ENCODE measurements at regions not wholly inside any gene's neighbourhood (a gene's known extent, or its start where the extent isn't known, plus 50 kb on each side); places are given as distances from the start of the nearest gene placed in this dataset.

GRCh38 chr4:77372375-77372774, 215.4 kb downstream of the CCNG2 start (continued):
- TF ChIP-seq WRNIP1 (IDR thresholded peaks at IDR 0.05; ENCODE audit: borderline replicate concordance, low read depth, low read length) (no peak), EGR1 (IDR thresholded peaks at IDR 0.05; ENCODE audit: borderline replicate concordance in 1 of 2, low read depth in 2 of 2, low read length in 2 of 2) (no peak), PAX5 (IDR thresholded peaks at IDR 0.05; ENCODE audit: borderline replicate concordance, low read depth, low read length) (no peak), ZBTB40 (IDR thresholded peaks at IDR 0.05; ENCODE audit: borderline replicate concordance) (no peak)
- TF ChIP-seq, protein P1, sequence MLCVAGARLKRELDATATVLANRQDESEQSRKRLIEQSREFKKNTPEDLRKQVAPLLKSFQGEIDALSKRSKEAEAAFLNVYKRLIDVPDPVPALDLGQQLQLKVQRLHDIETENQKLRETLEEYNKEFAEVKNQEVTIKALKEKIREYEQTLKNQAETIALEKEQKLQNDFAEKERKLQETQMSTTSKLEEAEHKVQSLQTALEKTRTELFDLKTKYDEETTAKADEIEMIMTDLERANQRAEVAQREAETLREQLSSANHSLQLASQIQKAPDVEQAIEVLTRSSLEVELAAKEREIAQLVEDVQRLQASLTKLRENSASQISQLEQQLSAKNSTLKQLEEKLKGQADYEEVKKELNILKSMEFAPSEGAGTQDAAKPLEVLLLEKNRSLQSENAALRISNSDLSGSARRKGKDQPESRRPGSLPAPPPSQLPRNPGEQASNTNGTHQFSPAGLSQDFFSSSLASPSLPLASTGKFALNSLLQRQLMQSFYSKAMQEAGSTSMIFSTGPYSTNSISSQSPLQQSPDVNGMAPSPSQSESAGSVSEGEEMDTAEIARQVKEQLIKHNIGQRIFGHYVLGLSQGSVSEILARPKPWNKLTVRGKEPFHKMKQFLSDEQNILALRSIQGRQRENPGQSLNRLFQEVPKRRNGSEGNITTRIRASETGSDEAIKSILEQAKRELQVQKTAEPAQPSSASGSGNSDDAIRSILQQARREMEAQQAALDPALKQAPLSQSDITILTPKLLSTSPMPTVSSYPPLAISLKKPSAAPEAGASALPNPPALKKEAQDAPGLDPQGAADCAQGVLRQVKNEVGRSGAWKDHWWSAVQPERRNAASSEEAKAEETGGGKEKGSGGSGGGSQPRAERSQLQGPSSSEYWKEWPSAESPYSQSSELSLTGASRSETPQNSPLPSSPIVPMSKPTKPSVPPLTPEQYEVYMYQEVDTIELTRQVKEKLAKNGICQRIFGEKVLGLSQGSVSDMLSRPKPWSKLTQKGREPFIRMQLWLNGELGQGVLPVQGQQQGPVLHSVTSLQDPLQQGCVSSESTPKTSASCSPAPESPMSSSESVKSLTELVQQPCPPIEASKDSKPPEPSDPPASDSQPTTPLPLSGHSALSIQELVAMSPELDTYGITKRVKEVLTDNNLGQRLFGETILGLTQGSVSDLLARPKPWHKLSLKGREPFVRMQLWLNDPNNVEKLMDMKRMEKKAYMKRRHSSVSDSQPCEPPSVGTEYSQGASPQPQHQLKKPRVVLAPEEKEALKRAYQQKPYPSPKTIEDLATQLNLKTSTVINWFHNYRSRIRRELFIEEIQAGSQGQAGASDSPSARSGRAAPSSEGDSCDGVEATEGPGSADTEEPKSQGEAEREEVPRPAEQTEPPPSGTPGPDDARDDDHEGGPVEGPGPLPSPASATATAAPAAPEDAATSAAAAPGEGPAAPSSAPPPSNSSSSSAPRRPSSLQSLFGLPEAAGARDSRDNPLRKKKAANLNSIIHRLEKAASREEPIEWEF (IDR thresholded peaks at IDR 0.05; ENCODE audit: insufficient replicate concordance, low read depth, low read length), result no peak

Data from GM12878 (cell line).